ENCODE measurements at regions not wholly inside any gene's neighbourhood (a gene's known extent, or its start where the extent isn't known, plus 50 kb on each side); places are given as distances from the start of the nearest gene placed in this dataset.
"Not testable (repeated sequence)": the region's sequence is repeated elsewhere in the genome, so short reads cannot be mapped to it uniquely, and the experiment has no call there.

GRCh38 chr4:167854881-167855280, 237.5 kb upstream of the ANXA10 start:
- no peak for DNase-seq

GRCh38 chr4:167858127-167858526, 234.2 kb upstream of the ANXA10 start:
- DNase-seq, result not testable (repeated sequence)

DNA sequence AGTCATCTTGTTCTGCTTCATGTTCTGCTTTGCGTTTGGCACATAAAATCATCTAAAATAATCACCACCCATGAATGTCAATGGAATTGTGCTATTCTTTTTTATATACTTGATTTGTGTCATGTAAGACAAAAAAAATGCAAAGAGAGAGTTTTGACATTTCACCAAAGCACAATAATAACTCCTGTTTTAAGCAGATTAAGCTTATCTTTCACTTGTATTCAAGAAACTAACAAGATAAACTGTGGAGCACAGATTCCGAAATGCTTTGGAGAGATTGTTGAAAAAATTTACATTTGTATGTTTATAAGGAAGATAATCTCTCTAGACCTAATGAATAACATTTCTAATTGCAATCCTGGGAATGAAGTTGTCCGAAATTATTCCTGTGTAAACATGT, 225.1 kb upstream of the ANXA10 start:
- DNase-seq, result no peak

GRCh38 chr4:167868163-167868562, 224.2 kb upstream of the ANXA10 start:
- DNase-seq, result no peak

DNA sequence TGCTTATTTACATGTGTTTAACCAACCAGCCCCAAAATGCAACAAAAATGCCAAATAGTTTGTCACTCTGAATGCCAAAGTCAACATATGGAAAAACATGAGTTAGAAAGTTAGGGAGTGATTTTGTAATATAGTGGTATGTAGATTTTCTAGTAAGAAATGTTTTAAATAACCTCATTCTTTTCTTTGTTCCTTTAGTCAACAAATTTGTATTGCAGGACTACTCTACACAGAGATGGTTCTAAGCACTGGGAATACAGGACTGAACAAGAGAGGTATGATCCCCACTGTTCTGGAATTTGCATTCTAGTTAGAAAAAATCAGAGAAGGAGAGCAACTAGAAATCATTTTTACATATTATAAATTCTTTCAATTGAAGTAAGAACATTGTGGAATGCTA, 218.8 kb upstream of the ANXA10 start:
- no peak for DNase-seq

GRCh38 chr4:167876091-167876490, 216.2 kb upstream of the ANXA10 start:
- not testable (repeated sequence) for DNase-seq

DNA sequence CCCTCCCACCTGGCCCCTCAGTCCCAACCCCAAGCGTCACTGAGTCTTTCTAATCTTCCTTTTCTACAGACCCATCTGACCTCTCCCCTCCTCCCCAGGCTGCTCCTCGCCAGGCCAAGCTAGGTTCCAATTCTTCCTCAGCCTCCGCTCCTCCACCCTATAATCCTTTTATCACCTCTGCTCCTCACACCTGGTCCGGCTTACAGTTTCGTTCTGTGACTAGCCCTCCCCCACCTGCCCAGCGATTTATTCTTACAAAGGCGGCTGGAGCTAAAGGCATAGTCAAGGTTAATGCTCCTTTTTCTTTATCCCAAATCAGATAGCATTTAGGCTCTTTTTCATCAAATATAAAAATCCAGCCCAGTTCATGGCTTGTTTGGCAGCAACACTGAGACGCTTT, 214.5 kb upstream of the ANXA10 start:
- DNase-seq, result not testable (repeated sequence)

- no peak for DNase-seq
Measured at GRCh38 chr4:167883266-167883665, 209.1 kb upstream of the ANXA10 start.

DNA sequence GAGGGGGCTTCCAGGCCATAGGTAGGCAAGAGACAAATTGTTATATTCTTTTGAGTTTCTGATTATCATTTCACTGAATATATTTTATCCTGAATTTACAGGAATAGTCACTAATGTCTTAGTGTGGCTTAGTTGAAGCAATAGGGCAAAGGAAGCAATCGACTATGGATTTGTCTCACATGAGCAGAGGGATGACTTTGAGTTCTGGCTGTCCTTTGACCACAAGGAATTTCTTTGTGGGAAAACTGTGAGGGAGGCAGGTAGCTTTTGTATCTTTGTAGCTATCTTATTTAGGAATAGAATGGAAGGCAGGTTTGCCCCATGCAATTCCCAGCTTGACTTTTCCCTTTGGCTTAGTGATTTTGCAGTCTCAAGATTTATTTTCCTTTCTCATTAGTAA, 207.3 kb upstream of the ANXA10 start:
- no peak for DNase-seq

DNA sequence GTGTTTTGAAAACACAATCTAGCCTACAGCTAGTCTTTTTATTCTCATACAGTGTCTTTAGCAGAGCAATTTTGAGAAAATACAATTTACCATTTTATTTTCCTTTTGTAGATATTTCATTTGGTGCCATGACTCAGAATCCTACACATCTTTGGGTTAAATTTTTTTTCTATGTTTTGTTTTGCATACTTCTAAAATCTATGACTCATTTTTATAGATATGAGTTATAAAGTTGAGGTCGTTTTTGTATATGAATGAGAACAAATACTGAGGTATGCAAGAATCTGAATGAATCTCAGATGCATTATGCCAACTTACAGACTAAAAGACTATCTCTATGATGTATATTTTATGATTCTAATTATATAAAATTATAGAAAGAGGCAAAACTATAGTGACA, 206.5 kb upstream of the ANXA10 start:
- no peak for DNase-seq

DNA sequence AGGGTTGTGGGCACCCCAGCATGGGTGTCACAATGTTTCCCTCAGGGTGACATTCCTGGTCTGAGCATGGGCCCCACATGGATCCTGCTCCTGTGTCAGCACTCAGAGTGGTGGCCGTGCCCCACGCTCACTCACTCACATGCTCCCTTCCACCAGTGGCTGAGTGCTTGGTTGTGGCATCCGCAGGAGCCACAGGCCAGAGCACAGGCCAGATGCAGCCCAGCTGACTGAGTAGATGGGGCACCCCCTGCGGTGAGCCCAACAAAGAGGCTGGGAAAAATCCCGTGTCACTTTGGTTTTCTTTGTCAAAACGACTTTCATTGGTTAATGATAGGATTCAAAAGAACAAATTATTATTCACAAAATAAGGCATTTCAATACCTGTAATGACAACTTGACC, 204.6 kb upstream of the ANXA10 start:
- DNase-seq, result no peak

GRCh38 chr4:167890226-167890625, 202.1 kb upstream of the ANXA10 start:
- no peak for DNase-seq

DNA sequence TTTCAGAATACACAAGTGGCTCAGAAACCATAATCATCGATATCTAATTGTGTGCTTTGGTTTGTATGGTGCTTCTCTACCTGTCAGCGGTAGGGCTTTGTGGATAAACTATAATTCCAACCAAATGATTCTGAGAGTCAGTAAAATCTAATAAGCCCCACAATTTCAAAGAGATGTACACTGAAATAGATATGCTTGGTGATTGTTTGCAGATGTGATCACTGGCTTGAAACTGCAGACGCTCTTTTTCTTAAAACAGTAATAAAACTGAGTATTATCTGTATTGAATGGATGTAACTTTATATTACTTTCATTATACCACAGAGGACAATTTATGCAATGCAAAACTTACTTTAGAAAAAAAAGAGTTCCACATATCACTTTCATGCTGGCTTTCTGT, 198.8 kb upstream of the ANXA10 start:
- no peak for DNase-seq

- DNase-seq, result not testable (repeated sequence)
Measured at GRCh38 chr4:167896260-167896659, 196.1 kb upstream of the ANXA10 start.

GRCh38 chr4:167897116-167897515, 195.2 kb upstream of the ANXA10 start:
- DNase-seq, result no peak

GRCh38 chr4:167903291-167903721, 189.0 kb upstream of the ANXA10 start:
- no peak for DNase-seq

DNA sequence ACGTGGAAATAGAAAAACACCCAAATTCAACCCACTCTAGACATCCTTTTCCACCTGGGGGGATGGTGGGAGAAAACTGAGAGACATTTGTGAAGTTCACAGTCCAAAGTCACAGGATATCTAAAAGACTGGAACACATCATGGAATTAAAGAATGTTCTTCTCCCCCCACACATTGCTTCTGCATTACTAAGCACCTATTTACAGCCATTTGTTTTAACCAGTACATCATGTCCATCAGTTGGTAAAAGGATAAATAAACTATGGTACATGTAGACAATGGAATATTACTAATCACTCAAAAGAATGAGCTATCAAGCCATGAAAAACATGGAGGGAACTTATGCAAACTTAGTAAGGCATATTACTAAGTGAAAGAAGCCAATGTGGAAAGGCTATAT, 185.5 kb upstream of the ANXA10 start:
- no peak for DNase-seq

DNA sequence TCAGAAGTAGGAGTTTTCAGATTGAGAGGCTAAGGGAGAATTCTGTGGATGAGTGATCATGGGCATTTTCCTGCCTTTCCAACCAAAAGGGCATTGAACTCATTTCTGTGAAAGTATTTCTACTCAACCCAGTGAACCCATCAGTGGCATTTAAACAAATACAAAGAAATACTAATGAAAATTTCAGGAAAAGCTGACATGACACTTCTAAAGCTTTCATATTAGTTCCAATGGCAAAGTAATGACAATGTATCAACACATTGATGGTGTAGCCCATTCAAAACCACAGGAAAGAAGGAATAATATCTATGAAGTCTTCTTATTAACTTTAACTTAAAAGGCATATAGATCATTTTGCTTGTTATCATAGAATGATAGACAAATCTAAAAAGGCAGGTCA, 183.5 kb upstream of the ANXA10 start:
- no peak for DNase-seq

GRCh38 chr4:167912535-167912934, 179.8 kb upstream of the ANXA10 start:
- not testable (repeated sequence) for DNase-seq

DNA sequence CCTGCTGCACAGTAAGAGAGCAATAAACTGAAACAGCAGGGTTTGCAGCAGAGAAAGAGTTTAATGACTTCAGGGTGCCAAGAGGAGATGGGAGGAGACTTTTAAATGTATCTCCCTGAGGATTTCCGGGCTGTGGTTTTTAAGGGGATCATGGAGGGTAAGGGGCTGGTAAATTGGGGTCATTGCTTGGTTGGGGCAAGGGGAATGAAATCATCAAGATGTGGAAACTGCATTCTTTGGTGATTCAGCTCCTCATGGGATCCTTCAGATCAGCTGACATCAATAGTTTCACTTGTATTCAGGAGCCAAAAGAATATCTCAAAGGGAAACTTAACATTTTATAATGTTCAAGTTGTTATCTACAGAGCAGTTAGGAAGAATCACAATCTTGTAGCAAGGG, 174.3 kb upstream of the ANXA10 start:
- no peak for DNase-seq

- DNase-seq, result no peak
Measured at GRCh38 chr4:167930166-167930565, 162.2 kb upstream of the ANXA10 start.

- no peak for DNase-seq
Measured at GRCh38 chr4:167934216-167934615, 158.1 kb upstream of the ANXA10 start.

DNA sequence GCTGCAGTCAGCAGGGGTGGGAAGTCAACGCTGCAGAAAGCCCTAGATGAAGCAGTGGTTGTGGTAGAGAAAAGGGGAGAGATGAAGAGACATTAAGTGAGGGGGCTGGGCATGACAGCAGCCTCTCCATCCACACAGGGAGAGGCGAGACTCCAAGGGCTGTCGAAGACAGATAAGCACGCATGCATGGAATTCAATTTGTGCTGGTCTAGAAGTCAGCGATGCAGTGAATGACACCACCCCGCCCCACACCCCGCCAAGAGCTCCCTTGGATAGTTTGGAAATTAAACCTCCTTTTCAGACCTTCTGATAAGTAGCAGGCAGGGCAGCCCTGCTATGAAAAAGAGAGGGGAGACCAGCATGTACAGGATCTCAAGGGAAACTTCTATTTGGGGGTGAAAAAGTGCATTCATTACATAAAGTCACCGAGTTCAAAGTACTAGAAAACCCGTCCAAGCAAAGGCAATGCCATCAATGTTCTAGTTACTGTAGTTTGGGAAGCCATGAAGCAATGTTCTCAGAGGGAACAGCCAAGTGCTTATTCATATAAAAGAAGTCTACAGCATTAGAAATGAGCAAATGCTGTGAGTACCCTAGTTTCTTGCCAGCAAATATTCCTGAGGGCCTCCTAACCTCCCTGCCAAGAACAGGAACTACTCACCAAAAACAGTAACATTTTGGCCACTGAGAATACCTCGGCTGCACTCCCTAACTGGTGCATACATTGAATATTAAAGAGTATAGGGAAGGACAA, 152.3 kb upstream of the ANXA10 start:
- DNase-seq, result no peak

GRCh38 chr4:167943872-167944505, 148.3 kb upstream of the ANXA10 start:
- DNase-seq, result no peak

DNA sequence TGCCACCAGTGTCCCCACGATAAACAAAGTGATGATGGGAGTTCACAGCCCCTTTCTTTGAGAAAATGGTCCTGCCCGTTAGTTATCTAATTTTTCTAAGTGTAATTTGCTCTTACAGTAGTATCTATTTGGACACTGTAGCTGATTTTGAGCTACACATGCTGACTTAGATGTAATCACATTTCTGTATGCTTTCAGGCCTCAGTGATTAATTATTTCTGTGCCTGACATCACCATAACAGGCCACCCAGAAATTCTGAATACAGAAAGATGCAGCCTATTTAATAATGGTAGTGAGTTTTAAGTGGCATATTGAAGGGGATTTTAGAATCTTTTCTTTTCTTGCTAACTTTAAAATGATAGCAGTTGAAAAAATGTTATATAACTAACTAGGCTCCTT, 147.6 kb upstream of the ANXA10 start:
- no peak for DNase-seq

Data from femur (tissue), 1 donor.